HepG2 (cell line): ENCODE measurements at regions not wholly inside any gene's neighbourhood (a gene's known extent, or its start where the extent isn't known, plus 50 kb on each side); places are given as distances from the start of the nearest gene placed in this dataset.
A peak's percentile ranks its signal among the peaks of the same experiment; 100 is the strongest.

Experiments
- ATAC-seq: fragments of 200-7000 bp; cut with Tn5 transposase; 3 replicates; pipeline ENCODE4 v1.9.1; 2020; ENCODE audit warnings: mild to moderate bottlenecking, moderate library complexity
- BruUV-seq: library from RNA; stranded (reverse); fragments of 400-500 nt; replicated peaks from 2 replicates; lab custom pipeline; 2021; lab: Mats Ljungman, UMichigan
- CTCF ChIA-PET: fragments of 300-600 bp; formaldehyde crosslinking; extraction: SDS; loops from one replicate; lab custom pipeline; 2021; ENCODE audit warnings: low total read pairs, inconsistent platforms, low intra/inter-chr PET ratio; lab: Yijun Ruan, JAX
- POLR2A ChIA-PET: fragments of 350-600 bp; sonication (Branson Sonifier 250); formaldehyde crosslinking; loops from one replicate; lab custom pipeline; 2020; ENCODE audit warnings: antibody characterized with exemption, inconsistent platforms; lab: Yijun Ruan, JAX
- DNase-seq: peaks from one replicate; pipeline ENCODE4 v3.0.0-alpha.2; 2015; ENCODE audit warnings: low spot score
- FAIRE-seq: peaks from 3 replicates; lab custom pipeline; 2011; peaks lifted over from hg19 to GRCh38; lab: Jason Lieb, UNC
- H2AFZ ChIP-seq: one replicate; pipeline ENCODE4 v1.6.1; 2011; ENCODE audit warnings: low read length, inconsistent platforms
- H3K27ac ChIP-seq: fragments of 300-600 bp; 3 replicates; pipeline ENCODE4 v1.8.0; 2011; ENCODE audit warnings: mixed run types, mild to moderate bottlenecking, mixed read lengths, low read length, inconsistent platforms; ENCODE audit not compliant: insufficient read depth; ENCODE audit errors: extremely low read length
- H3K27me3 ChIP-seq, 2 experiments: fragments of 200-600 bp in 1 of 2; 2 replicates in 1 of 2; 3 replicates in 1 of 2; pipeline versions ENCODE4 v1.6.0 to v1.8.0; 2011; ENCODE audit warnings: low read length in 2 of 2, mild to moderate bottlenecking in 2 of 2, moderate library complexity in 2 of 2, inconsistent platforms in 1 of 2; ENCODE audit not compliant: insufficient read depth in 2 of 2, control insufficient read depth in 1 of 2
- H3K36me3 ChIP-seq, 2 experiments: fragments of 200-600 bp in 1 of 2; replicated peaks in 1 of 2; 2 replicates in 1 of 2; 3 replicates in 1 of 2; pipeline versions ENCODE4 v1.5.1 to v1.8.0; 2011; ENCODE audit warnings: low read length in 2 of 2, inconsistent platforms in 1 of 2; ENCODE audit not compliant: insufficient read depth in 2 of 2, control insufficient read depth in 1 of 2
- H3K4me1 ChIP-seq: 2 replicates; pipeline ENCODE4 v1.5.1; 2012; ENCODE audit warnings: low read length, inconsistent platforms; ENCODE audit not compliant: insufficient read depth
- H3K4me2 ChIP-seq: 2 replicates; pipeline ENCODE4 v1.6.0; 2011; ENCODE audit warnings: low read depth, low read length, inconsistent platforms
- H3K4me3 ChIP-seq, 3 experiments: fragments of 200-600 bp in 1 of 3; sonication (generic), shearing (Covaris generic) in 1 of 3; replicated peaks in 1 of 3; 2 replicates each; pipeline ENCODE4 v1.5.1; 2011 to 2016; ENCODE audit warnings: low read length in 3 of 3, inconsistent platforms in 2 of 3, low read depth in 2 of 3, mild to moderate bottlenecking in 2 of 3, control low read depth in 1 of 3, mixed read lengths in 1 of 3; ENCODE audit not compliant: insufficient read depth in 1 of 3
- H3K79me2 ChIP-seq: one replicate; pipeline ENCODE4 v1.6.1; 2011; ENCODE audit warnings: low read length, inconsistent platforms; ENCODE audit not compliant: insufficient read depth
- H3K9ac ChIP-seq: 2 replicates; pipeline ENCODE4 v1.6.0; 2011; ENCODE audit warnings: mild to moderate bottlenecking, low read depth, low read length, inconsistent platforms; ENCODE audit not compliant: insufficient read depth
- H3K9me3 ChIP-seq: 2 replicates; pipeline ENCODE4 v1.5.1; 2012; ENCODE audit warnings: mild to moderate bottlenecking, low read length
- H4K20me1 ChIP-seq: 2 replicates; pipeline ENCODE4 v1.6.0; 2011; ENCODE audit warnings: inconsistent platforms, mild to moderate bottlenecking, low read length, moderate library complexity; ENCODE audit not compliant: insufficient read depth
- HNRNPK ChIP-seq: fragments of 200-400 bp; formaldehyde crosslinking; IDR thresholded peaks from 2 replicates; pipeline ENCODE4 v1.6.1; 2018; ENCODE audit warnings: low read length, low read depth, moderate library complexity, mild to moderate bottlenecking; ENCODE audit not compliant: poor library complexity, severe bottlenecking
- KAT2B ChIP-seq: fragments of 150-350 bp; IDR thresholded peaks from 2 replicates; pipeline ENCODE4 v1.6.1; 2014; ENCODE audit warnings: low read depth, low read length, borderline replicate concordance
- KAT8 ChIP-seq: IDR thresholded peaks from 2 replicates; pipeline ENCODE4 v1.6.1; 2016; ENCODE audit warnings: missing genetic modification reagents, missing compliant biosample characterization
- PCBP2 ChIP-seq: fragments of 200-400 bp; formaldehyde crosslinking; optimal IDR thresholded peaks from 2 replicates; pipeline ENCODE3; 2018; ENCODE audit warnings: low read length, low read depth; ENCODE audit not compliant: poor library complexity, severe bottlenecking
- ZFY ChIP-seq: sonication (generic); formaldehyde crosslinking; IDR thresholded peaks from 2 replicates; pipeline ENCODE4 v1.4.0; 2020; ENCODE audit warnings: missing genetic modification reagents
- WGBS: methylation state at CpG from one replicate; pipeline ENCODE4 v1.1.6; 2017; ENCODE audit warnings: low lambda C conversion rate; 5-methylcytosine and 5-hydroxymethylcytosine counted together
- in situ Hi-C: cut with HindIII; loops from 2 replicates; pipeline ENCODE4 v1.10.0; 2017; ENCODE audit warnings: low pct_unique_long_range_greater_than_20kb; ENCODE audit not compliant: extremely low pct_ligation_motif_present
- intact Hi-C: fragments of 100-400 bp; cut with micrococcal nuclease; formaldehyde crosslinking; loops from one replicate; pipeline ENCODE4 v1.10.0; 2022; ENCODE audit not compliant: unreplicated experiment
- TF ChIP-seq, protein P1 (sequence below): sonication (generic); formaldehyde crosslinking; IDR thresholded peaks from 2 replicates; pipeline ENCODE4 v1.4.0; 2020; ENCODE audit warnings: missing genetic modification reagents

- H4K20me1 ChIP-seq, result no peaks in the 10 kb centered on the region
- H3K4me3 ChIP-seq, result no peak overlapping the region
- H3K27me3 ChIP-seq, result no peaks in the 10 kb centered on the region
- H3K4me2 ChIP-seq, result no peak overlapping the region
- no peaks in the 10 kb centered on the region; a peak in 1 of 5 replicates for H3K36me3 ChIP-seq
- H3K9me3 ChIP-seq, result no peaks in the 10 kb centered on the region
- peaks cover 33% of the 10 kb centered on the region for H3K4me1 ChIP-seq
- DNase-seq (no peak), ATAC-seq (no peak), FAIRE-seq (no peak)
- peak; percentile 82 for TF ChIP-seq HNRNPK
- peak; percentile 47 for TF ChIP-seq PCBP2
- no peak for TF ChIP-seq KAT8 (CRISPR knock-in tag)
- in situ Hi-C loops (no loop called here), intact Hi-C loops (no loop called here)
- POLR2A ChIA-PET, result interaction anchor here (1.6 to 2.2 kb wide), 2 partner anchors 10 to 13 kb away, joined by 5 to 9 read pairs; no protein-coding TSS in a partner anchor
- BruUV-seq, result no TSS peak
- 93% methylated on average over 9 of the region's 9 CpGs for WGBS
- CTCF ChIA-PET, result no interaction called here
- H3K9ac ChIP-seq, result no peak overlapping the region
- H3K79me2 ChIP-seq, result no peaks in the 10 kb centered on the region
- no peak overlapping the region for H2AFZ ChIP-seq
- H3K27ac ChIP-seq, result no peak overlapping the region
Observed at GRCh38 chr3:30245858-30246622, 360.4 kb upstream of the TGFBR2 start.

GRCh38 chr3:30248423-30248822, 358.0 kb upstream of the TGFBR2 start:
- H3K4me2 ChIP-seq, result no peak overlapping the region
- 100% methylated on average over 1 of the region's 1 CpG for WGBS
- H3K36me3 ChIP-seq, result no peaks in the 10 kb centered on the region; a peak in 2 of 5 replicates
- in situ Hi-C loops (no loop called here), intact Hi-C loops (no loop called here)
- H3K79me2 ChIP-seq, result no peaks in the 10 kb centered on the region
- ATAC-seq (no peak), FAIRE-seq (no peak), DNase-seq (no peak)
- H3K27me3 ChIP-seq, result no peaks in the 10 kb centered on the region
- H3K27ac ChIP-seq, result no peak overlapping the region
- H3K4me1 ChIP-seq, result peaks cover 9% of the 10 kb centered on the region
- no peak overlapping the region for H3K9ac ChIP-seq
- ChIA-PET CTCF (no interaction called here), POLR2A (interaction anchor here (2.2 kb wide), 1 partner anchor 10 kb away, joined by 7 read pairs; no protein-coding TSS in a partner anchor)
- TF ChIP-seq KAT2B, result no peak
- TF ChIP-seq, protein P1, sequence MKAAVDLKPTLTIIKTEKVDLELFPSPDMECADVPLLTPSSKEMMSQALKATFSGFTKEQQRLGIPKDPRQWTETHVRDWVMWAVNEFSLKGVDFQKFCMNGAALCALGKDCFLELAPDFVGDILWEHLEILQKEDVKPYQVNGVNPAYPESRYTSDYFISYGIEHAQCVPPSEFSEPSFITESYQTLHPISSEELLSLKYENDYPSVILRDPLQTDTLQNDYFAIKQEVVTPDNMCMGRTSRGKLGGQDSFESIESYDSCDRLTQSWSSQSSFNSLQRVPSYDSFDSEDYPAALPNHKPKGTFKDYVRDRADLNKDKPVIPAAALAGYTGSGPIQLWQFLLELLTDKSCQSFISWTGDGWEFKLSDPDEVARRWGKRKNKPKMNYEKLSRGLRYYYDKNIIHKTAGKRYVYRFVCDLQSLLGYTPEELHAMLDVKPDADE (CRISPR knock-in tag), result no peak
- no peak for TF ChIP-seq ZFY (CRISPR knock-in tag)
- no peak for TF ChIP-seq PCBP2
- H4K20me1 ChIP-seq, result no peaks in the 10 kb centered on the region
- H3K9me3 ChIP-seq, result no peaks in the 10 kb centered on the region
- H2AFZ ChIP-seq, result no peak overlapping the region
- no peak overlapping the region for H3K4me3 ChIP-seq
- no TSS peak for BruUV-seq
